H1 (cell line): ENCODE measurements at regions not wholly inside any gene's neighbourhood (a gene's known extent, or its start where the extent isn't known, plus 50 kb on each side); places are given as distances from the start of the nearest gene placed in this dataset.

Experiments used
- CTCF ChIA-PET: fragments of 300-600 bp; sonication (Branson Sonifier 250); formaldehyde crosslinking; loops from one replicate; lab custom pipeline; 2021; ENCODE audit not compliant: partially characterized antibody; lab: Charles Lee
- POLR2A ChIA-PET: fragments of 300-600 bp; sonication (Branson Sonifier 250); formaldehyde crosslinking; loops from one replicate; lab custom pipeline; 2021; ENCODE audit warnings: inconsistent platforms; ENCODE audit not compliant: partially characterized antibody; lab: Charles Lee
- DNase-seq, 2 experiments: peaks; one replicate each; pipeline versions ENCODE4 v3.0.0 to v3.0.0-alpha.2; 2010 to 2022; ENCODE audit warnings: low spot score in 2 of 2, low read depth in 1 of 2, mixed read lengths in 1 of 2
- FAIRE-seq: peaks from 2 replicates; lab custom pipeline; 2011; peaks lifted over from hg19 to GRCh38; lab: Jason Lieb, UNC
- H2AFZ ChIP-seq: 2 replicates; pipeline ENCODE4 v1.8.1; 2012; ENCODE audit warnings: low read length, inconsistent platforms
- H2AK5ac ChIP-seq: 2 replicates; pipeline ENCODE4 v1.6.1; 2013; ENCODE audit warnings: low read depth, low read length
- H2BK120ac ChIP-seq: replicated peaks from 2 replicates; pipeline ENCODE3; 2013; ENCODE audit warnings: low read depth, low read length, inconsistent platforms
- H2BK12ac ChIP-seq: 2 replicates; pipeline ENCODE4 v1.6.1; 2013; ENCODE audit warnings: low read depth, low read length
- H2BK15ac ChIP-seq: 2 replicates; pipeline ENCODE4 v1.6.1; 2013; ENCODE audit warnings: low read length
- H2BK20ac ChIP-seq: 2 replicates; pipeline ENCODE4 v1.6.1; 2013; ENCODE audit warnings: low read length
- H2BK5ac ChIP-seq: 2 replicates; pipeline ENCODE4 v1.6.1; 2013; ENCODE audit warnings: low read depth, low read length
- H3K14ac ChIP-seq: 2 replicates; pipeline ENCODE4 v1.6.1; 2013; ENCODE audit warnings: inconsistent platforms; ENCODE audit not compliant: insufficient read length
- H3K18ac ChIP-seq: 2 replicates; pipeline ENCODE4 v1.6.1; 2013; ENCODE audit warnings: low read length; ENCODE audit errors: extremely low read depth
- H3K23ac ChIP-seq: 2 replicates; pipeline ENCODE4 v1.6.1; 2013; ENCODE audit warnings: inconsistent platforms; ENCODE audit not compliant: insufficient read length
- H3K23me2 ChIP-seq: 2 replicates; pipeline ENCODE4 v1.6.1; 2013; ENCODE audit warnings: low read depth, low read length
- H3K27ac ChIP-seq: 2 replicates; pipeline ENCODE4 v1.6.1; 2011; ENCODE audit warnings: low read depth, low read length, inconsistent platforms
- H3K27me3 ChIP-seq, 4 experiments: replicated peaks in 1 of 4; 1 replicate in 1 of 4; 2 replicates in 3 of 4; pipeline versions ENCODE4 v1.6.1 to v1.8.1; 2011 to 2013; ENCODE audit warnings: low read length in 3 of 4, mild to moderate bottlenecking in 3 of 4, inconsistent platforms in 2 of 4, mixed read lengths in 2 of 4, moderate library complexity in 1 of 4; ENCODE audit not compliant: control insufficient read depth in 3 of 4, insufficient read depth in 3 of 4; ENCODE audit errors: extremely low read depth in 1 of 4
- H3K36me3 ChIP-seq, 4 experiments: 2 replicates each; pipeline versions ENCODE4 v1.6.1 to v1.8.1; 2011 to 2013; ENCODE audit warnings: mild to moderate bottlenecking in 4 of 4, low read length in 3 of 4, moderate library complexity in 2 of 4, control low read depth in 1 of 4, inconsistent platforms in 1 of 4; ENCODE audit not compliant: insufficient read depth in 4 of 4, control insufficient read depth in 2 of 4
- H3K4ac ChIP-seq: replicated peaks from 2 replicates; pipeline ENCODE3; 2013; ENCODE audit warnings: low read length, low read depth, mixed read lengths, inconsistent platforms; ENCODE audit not compliant: insufficient read length
- H3K4me1 ChIP-seq, 4 experiments: replicated peaks in 1 of 4; 1 replicate in 1 of 4; 2 replicates in 3 of 4; pipeline versions ENCODE4 v1.6.1 to v1.8.1; 2011 to 2013; ENCODE audit warnings: low read length in 3 of 4, inconsistent platforms in 2 of 4, mixed read lengths in 1 of 4; ENCODE audit not compliant: insufficient read depth in 4 of 4, control insufficient read depth in 3 of 4
- H3K4me2 ChIP-seq, 2 experiments: 2 replicates each; pipeline versions ENCODE4 v1.6.1 to v1.8.1; 2011 to 2013; ENCODE audit warnings: low read depth in 2 of 2, low read length in 2 of 2, control low read depth in 1 of 2, inconsistent platforms in 1 of 2, mild to moderate bottlenecking in 1 of 2; ENCODE audit not compliant: insufficient read depth in 1 of 2
- H3K4me3 ChIP-seq, 4 experiments: fragments of 200-600, 300-600 bp in 1 of 4; sonication (generic), shearing (Covaris generic), sonication (Bioruptor Twin) in 1 of 4; 2 replicates each; pipeline versions ENCODE4 v1.5.1 to v1.8.1; 2011 to 2016; ENCODE audit warnings: low read length in 4 of 4, low read depth in 3 of 4, control low read depth in 2 of 4, inconsistent platforms in 2 of 4, mild to moderate bottlenecking in 2 of 4, mixed read lengths in 1 of 4, moderate library complexity in 1 of 4; ENCODE audit not compliant: insufficient read depth in 2 of 4; ENCODE audit errors: extremely low read depth in 1 of 4
- H3K56ac ChIP-seq: replicated peaks from 2 replicates; pipeline ENCODE3; 2013; ENCODE audit warnings: low read depth, mild to moderate bottlenecking, mixed read lengths, low read length, inconsistent platforms; ENCODE audit not compliant: insufficient read length
- H3K79me1 ChIP-seq: 2 replicates; pipeline ENCODE4 v1.6.1; 2013; ENCODE audit warnings: low read depth, low read length, control low read depth
- H3K79me2 ChIP-seq, 2 experiments: 2 replicates each; pipeline versions ENCODE4 v1.6.1 to v1.8.1; 2012 to 2013; ENCODE audit warnings: low read length in 2 of 2, mild to moderate bottlenecking in 2 of 2, inconsistent platforms in 1 of 2; ENCODE audit not compliant: insufficient read depth in 2 of 2, control insufficient read depth in 1 of 2
- H3K9ac ChIP-seq, 4 experiments: replicated peaks in 1 of 4; 1 replicate in 1 of 4; 2 replicates in 3 of 4; pipeline versions ENCODE4 v1.6.1 to v1.8.1; 2011 to 2013; ENCODE audit warnings: low read depth in 3 of 4, low read length in 3 of 4, control low read depth in 2 of 4, mild to moderate bottlenecking in 2 of 4, moderate library complexity in 2 of 4, inconsistent platforms in 1 of 4; ENCODE audit errors: extremely low read depth in 1 of 4
- H3K9me3 ChIP-seq, 2 experiments: 2 replicates each; pipeline versions ENCODE4 v1.6.1 to v1.8.1; 2012 to 2013; ENCODE audit warnings: mild to moderate bottlenecking in 2 of 2, moderate library complexity in 2 of 2, control low read depth in 1 of 2, inconsistent platforms in 1 of 2, low read depth in 1 of 2, low read length in 1 of 2, mixed read lengths in 1 of 2; ENCODE audit not compliant: insufficient read depth in 2 of 2
- H4K20me1 ChIP-seq, 2 experiments: replicated peaks in 1 of 2; 2 replicates each; pipeline versions ENCODE3 to v1.8.1; 2011 to 2013; ENCODE audit warnings: inconsistent platforms in 2 of 2, low read length in 2 of 2, mild to moderate bottlenecking in 1 of 2; ENCODE audit not compliant: insufficient read depth in 2 of 2, control insufficient read depth in 1 of 2
- H4K5ac ChIP-seq: 2 replicates; pipeline ENCODE4 v1.6.1; 2013; ENCODE audit warnings: low read length, low read depth, mixed read lengths, inconsistent platforms; ENCODE audit not compliant: insufficient read length
- H4K8ac ChIP-seq: 2 replicates; pipeline ENCODE4 v1.8.0; 2013; ENCODE audit warnings: mild to moderate bottlenecking, moderate library complexity, low read length, inconsistent platforms; ENCODE audit not compliant: insufficient read depth; ENCODE audit errors: extremely low read depth
- H4K91ac ChIP-seq: replicated peaks from 2 replicates; pipeline ENCODE3; 2013; ENCODE audit warnings: low read length, mixed read lengths, inconsistent platforms; ENCODE audit not compliant: insufficient read length
- CEBPB ChIP-seq: IDR thresholded peaks from 2 replicates; pipeline ENCODE4 v1.6.1; 2012; ENCODE audit warnings: low read depth, low read length
- CREB1 ChIP-seq: IDR thresholded peaks from 2 replicates; pipeline ENCODE4 v1.6.1; 2012; ENCODE audit warnings: inconsistent platforms
- POU5F1 ChIP-seq: IDR thresholded peaks from 2 replicates; pipeline ENCODE4 v1.6.1; 2011; ENCODE audit warnings: low read depth, mild to moderate bottlenecking, low read length, moderate library complexity
- SIN3A ChIP-seq, 2 experiments: IDR thresholded peaks in 1 of 2; conservative IDR thresholded peaks in 1 of 2; 2 replicates each; pipeline ENCODE4 v1.6.1; 2011 to 2012; ENCODE audit warnings: low read length in 2 of 2, improper control_type of control experiment in 1 of 2, low read depth in 1 of 2, mild to moderate bottlenecking in 1 of 2
- SP2 ChIP-seq: IDR thresholded peaks from 2 replicates; pipeline ENCODE4 v1.6.1; 2012; ENCODE audit warnings: mild to moderate bottlenecking, low read length, inconsistent platforms
- TEAD4 ChIP-seq: IDR thresholded peaks from 2 replicates; pipeline ENCODE4 v1.6.1; 2012; ENCODE audit warnings: low read depth, low read length, inconsistent platforms, mixed read lengths
- YY1 ChIP-seq: IDR thresholded peaks from 2 replicates; pipeline ENCODE4 v1.6.1; 2011; ENCODE audit warnings: low read depth, mild to moderate bottlenecking, low read length
- WGBS, 2 experiments: shearing (Covaris generic) in 1 of 2; methylation state at CpG; one replicate each; pipeline versions ENCODE4 v1.1.6 to v1.1.7; 2013 to 2015; ENCODE audit warnings: low lambda C conversion rate in 2 of 2, mixed read lengths in 2 of 2, inconsistent platforms in 1 of 2, low coverage in 1 of 2, missing lambda C conversion rate in 1 of 2; ENCODE audit not compliant: insufficient replicate concordance in 2 of 2, insufficient coverage in 1 of 2, insufficient read length in 1 of 2; ENCODE audit errors: extremely low coverage in 1 of 2, missing lambda C conversion rate in 1 of 2; 5-methylcytosine and 5-hydroxymethylcytosine counted together

- no peak overlapping the region for H2BK15ac ChIP-seq
- TF ChIP-seq SIN3A (conservative IDR thresholded peaks at IDR 0.05 in 1 of 2, IDR thresholded peaks at IDR 0.05 in 1 of 2; ENCODE audit: low read depth in 1 of 2, low read length in 2 of 2), result no peak
- TF ChIP-seq POU5F1, result no peak
- TF ChIP-seq SP2, result no peak
- TF ChIP-seq YY1, result no peak
- no peak for TF ChIP-seq CEBPB
- no peak for TF ChIP-seq TEAD4
- no peak for TF ChIP-seq CREB1
Measured at GRCh38 chr4:134070174-134070573, 131.4 kb downstream of the PABPC4L start.

More at GRCh38 chr4:134070174-134070573, 131.4 kb downstream of the PABPC4L start:
- no peaks in the 10 kb centered on the region for H3K79me1 ChIP-seq
- no peaks in the 10 kb centered on the region for H3K27me3 ChIP-seq
- no peak overlapping the region for H3K23ac ChIP-seq
- H2AFZ ChIP-seq, result no peak overlapping the region; the same call in 1 of the 2 replicates
- H2AK5ac ChIP-seq, result no peak overlapping the region
- H3K9ac ChIP-seq, result no peak overlapping the region
- no peak overlapping the region for H3K27ac ChIP-seq
- H3K4ac ChIP-seq, result no peak overlapping the region
- no peak overlapping the region for H2BK5ac ChIP-seq
- H3K56ac ChIP-seq, result no peak overlapping the region
- no peaks in the 10 kb centered on the region for H3K23me2 ChIP-seq
- H3K4me3 ChIP-seq, result no peak overlapping the region
- H4K8ac ChIP-seq, result peak overlapping the region; percentile 68; the same call in 1 of the 2 replicates
- no peak overlapping the region for H4K91ac ChIP-seq
- no peak overlapping the region for H2BK12ac ChIP-seq
- no peaks in the 10 kb centered on the region for H3K36me3 ChIP-seq
- no peak overlapping the region for H2BK120ac ChIP-seq
- H3K4me1 ChIP-seq, result no peaks in the 10 kb centered on the region
- no peak overlapping the region for H3K4me2 ChIP-seq
- H3K9me3 ChIP-seq, result no peaks in the 10 kb centered on the region
- POLR2A ChIA-PET, result no interaction called here
- CTCF ChIA-PET, result interaction anchor here (0.6 kb wide), 1 partner anchor 47 kb away, joined by 3 read pairs; no protein-coding TSS in a partner anchor
- FAIRE-seq (no peak), DNase-seq (no peak)
- no peak overlapping the region for H4K5ac ChIP-seq
- H4K20me1 ChIP-seq, result no peaks in the 10 kb centered on the region
- H3K79me2 ChIP-seq, result no peaks in the 10 kb centered on the region
- no peak overlapping the region for H3K18ac ChIP-seq
- H2BK20ac ChIP-seq, result no peak overlapping the region
- 92% methylated on average over 6 of the region's 6 CpGs; no CpG with 5 or more reads in 1 of the 2 experiments for WGBS, 2 experiments
- no peak overlapping the region for H3K14ac ChIP-seq
